HCT116 (cell line): ENCODE measurements at regions not wholly inside any gene's neighbourhood (a gene's known extent, or its start where the extent isn't known, plus 50 kb on each side); places are given as distances from the start of the nearest gene placed in this dataset.
"Not testable (repeated sequence)": the region's sequence is repeated elsewhere in the genome, so short reads cannot be mapped to it uniquely, and the experiment has no call there.

ENCODE experiments used
- EZH2 ChIP-seq: fragments of 200-600 bp; sonication (generic); IDR thresholded peaks from 2 replicates; pipeline ENCODE4 v1.6.1; 2017; ENCODE audit warnings: antibody characterized with exemption, mixed run types
- EZH2phosphoT487 ChIP-seq: fragments of 200-600 bp; IDR thresholded peaks from 2 replicates; pipeline ENCODE4 v1.6.1; 2018; ENCODE audit warnings: antibody characterized with exemption, borderline replicate concordance
- POLR2A ChIP-seq: IDR thresholded peaks from 2 replicates; pipeline ENCODE4 v1.7.0; 2011; ENCODE audit warnings: borderline replicate concordance; ENCODE audit not compliant: insufficient read depth, insufficient read length; ENCODE audit errors: extremely low read depth
- POLR2AphosphoS5 ChIP-seq: IDR thresholded peaks from 2 replicates; pipeline ENCODE4 v1.6.1; 2011; ENCODE audit warnings: mild to moderate bottlenecking, low read depth, low read length, moderate library complexity
- REST ChIP-seq: IDR thresholded peaks from 2 replicates; pipeline ENCODE4 v1.6.1; 2012; ENCODE audit warnings: low read depth
- SP1 ChIP-seq: IDR thresholded peaks from 2 replicates; pipeline ENCODE4 v1.6.1; 2012; ENCODE audit warnings: low read depth
- TCF7L2 ChIP-seq: IDR thresholded peaks from 2 replicates; pipeline ENCODE4 v1.7.0; 2011; ENCODE audit warnings: borderline replicate concordance, inconsistent platforms; ENCODE audit not compliant: insufficient read depth, insufficient read length; ENCODE audit errors: extremely low read depth
- TF ChIP-seq, protein P1 (sequence below), 3 experiments: fragments of 200-600 bp in 1 of 3; sonication (generic) in 1 of 3; IDR thresholded peaks in 2 of 3; conservative IDR thresholded peaks in 1 of 3; 2 replicates each; pipeline ENCODE4 v1.5.1; 2012 to 2017; ENCODE audit warnings: low read depth in 2 of 3, low read length in 2 of 3, antibody characterized with exemption in 1 of 3, borderline replicate concordance in 1 of 3, control low read depth in 1 of 3, mild to moderate bottlenecking in 1 of 3, mixed read lengths in 1 of 3, mixed run types in 1 of 3, moderate library complexity in 1 of 3; ENCODE audit not compliant: insufficient read depth in 1 of 3
- TF ChIP-seq, protein P2 (sequence below): IDR thresholded peaks from 2 replicates; pipeline ENCODE4 v1.6.1; 2012

- TF ChIP-seq, protein P1, sequence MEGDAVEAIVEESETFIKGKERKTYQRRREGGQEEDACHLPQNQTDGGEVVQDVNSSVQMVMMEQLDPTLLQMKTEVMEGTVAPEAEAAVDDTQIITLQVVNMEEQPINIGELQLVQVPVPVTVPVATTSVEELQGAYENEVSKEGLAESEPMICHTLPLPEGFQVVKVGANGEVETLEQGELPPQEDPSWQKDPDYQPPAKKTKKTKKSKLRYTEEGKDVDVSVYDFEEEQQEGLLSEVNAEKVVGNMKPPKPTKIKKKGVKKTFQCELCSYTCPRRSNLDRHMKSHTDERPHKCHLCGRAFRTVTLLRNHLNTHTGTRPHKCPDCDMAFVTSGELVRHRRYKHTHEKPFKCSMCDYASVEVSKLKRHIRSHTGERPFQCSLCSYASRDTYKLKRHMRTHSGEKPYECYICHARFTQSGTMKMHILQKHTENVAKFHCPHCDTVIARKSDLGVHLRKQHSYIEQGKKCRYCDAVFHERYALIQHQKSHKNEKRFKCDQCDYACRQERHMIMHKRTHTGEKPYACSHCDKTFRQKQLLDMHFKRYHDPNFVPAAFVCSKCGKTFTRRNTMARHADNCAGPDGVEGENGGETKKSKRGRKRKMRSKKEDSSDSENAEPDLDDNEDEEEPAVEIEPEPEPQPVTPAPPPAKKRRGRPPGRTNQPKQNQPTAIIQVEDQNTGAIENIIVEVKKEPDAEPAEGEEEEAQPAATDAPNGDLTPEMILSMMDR (IDR thresholded peaks at IDR 0.05 in 2 of 3, conservative IDR thresholded peaks at IDR 0.05 in 1 of 3; ENCODE audit: borderline replicate concordance in 1 of 3, insufficient read depth in 1 of 3, low read depth in 2 of 3, low read length in 2 of 3), result not testable (repeated sequence)
- not testable (repeated sequence) for TF ChIP-seq TCF7L2, REST, EZH2, POLR2A, SP1, EZH2phosphoT487, POLR2AphosphoS5
- TF ChIP-seq, protein P2, sequence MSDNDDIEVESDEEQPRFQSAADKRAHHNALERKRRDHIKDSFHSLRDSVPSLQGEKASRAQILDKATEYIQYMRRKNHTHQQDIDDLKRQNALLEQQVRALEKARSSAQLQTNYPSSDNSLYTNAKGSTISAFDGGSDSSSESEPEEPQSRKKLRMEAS, result not testable (repeated sequence)
Measured at GRCh38 chr6:144956697-144957096, 671.6 kb downstream of the UTRN start.
